Fibroblast of skin of back (primary cell): ENCODE measurements at regions not wholly inside any gene's neighbourhood (a gene's known extent, or its start where the extent isn't known, plus 50 kb on each side); places are given as distances from the start of the nearest gene placed in this dataset.

Source experiments
- DNase-seq: peaks from one replicate; pipeline ENCODE4 v3.0.0-alpha.2; 2013

DNA sequence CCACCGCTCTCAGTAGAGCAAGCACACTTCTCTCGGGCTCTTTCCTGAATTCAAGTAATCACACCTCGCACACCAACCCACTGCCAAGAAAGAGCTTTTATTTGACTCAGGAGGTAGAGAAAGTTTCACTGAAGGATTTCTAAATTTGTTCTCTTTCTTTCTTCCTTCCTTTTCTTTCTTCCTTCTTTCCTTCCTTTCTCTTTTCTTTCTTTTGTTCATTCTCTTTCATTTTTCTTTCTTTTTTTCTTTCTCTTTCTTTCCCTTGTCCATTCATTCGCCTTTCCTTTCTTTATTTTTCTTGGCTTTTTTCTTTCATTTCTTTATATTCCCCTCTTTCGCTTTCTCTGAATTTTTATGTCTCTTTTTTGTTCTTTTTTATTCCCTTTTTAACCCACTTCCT is 300.1 kb downstream of the ENC1 start:
- DNase-seq = no peak

GRCh38 chr5:74337984-74338310 is 302.6 kb downstream of the ENC1 start:
- no peak for DNase-seq

DNA sequence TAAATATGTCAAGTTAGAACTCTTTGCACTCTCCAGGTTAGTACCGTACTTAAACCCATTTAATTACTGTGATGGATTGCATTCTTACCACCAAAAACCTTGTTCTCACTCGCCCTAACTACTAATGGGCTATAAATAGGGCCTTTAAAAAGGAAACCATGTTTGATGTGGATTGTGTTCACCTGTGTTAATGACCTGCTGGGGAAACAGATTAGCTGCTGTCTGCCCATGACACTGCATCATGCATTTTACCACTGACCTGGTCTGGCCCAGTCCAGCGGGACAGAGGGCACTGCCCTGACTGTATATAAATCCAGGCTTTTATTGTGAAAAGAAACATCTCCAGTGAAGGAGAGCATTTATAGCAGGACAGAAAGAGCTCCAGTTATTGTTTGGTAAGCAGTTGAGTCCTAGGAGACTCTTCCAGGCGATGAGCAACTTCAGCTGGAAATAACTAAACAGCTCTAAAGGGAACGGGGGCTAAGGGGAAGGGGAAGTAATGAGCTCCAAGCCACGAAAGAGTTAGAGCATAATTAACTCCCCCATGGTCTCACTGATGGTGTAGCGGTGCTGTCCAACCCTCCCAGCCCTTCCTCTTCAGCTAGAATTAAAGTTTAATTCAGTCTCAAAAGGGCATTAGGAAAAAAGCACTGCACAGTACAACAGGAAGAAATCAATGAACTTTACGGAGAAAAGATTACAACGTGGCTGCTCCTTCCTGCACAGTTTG is 303.1 kb downstream of the ENC1 start:
- DNase-seq = no peak

GRCh38 chr5:74336297-74336696 is 304.2 kb downstream of the ENC1 start:
- no peak for DNase-seq

GRCh38 chr5:74334762-74335384 is 305.7 kb downstream of the ENC1 start:
- no peak for DNase-seq

DNA sequence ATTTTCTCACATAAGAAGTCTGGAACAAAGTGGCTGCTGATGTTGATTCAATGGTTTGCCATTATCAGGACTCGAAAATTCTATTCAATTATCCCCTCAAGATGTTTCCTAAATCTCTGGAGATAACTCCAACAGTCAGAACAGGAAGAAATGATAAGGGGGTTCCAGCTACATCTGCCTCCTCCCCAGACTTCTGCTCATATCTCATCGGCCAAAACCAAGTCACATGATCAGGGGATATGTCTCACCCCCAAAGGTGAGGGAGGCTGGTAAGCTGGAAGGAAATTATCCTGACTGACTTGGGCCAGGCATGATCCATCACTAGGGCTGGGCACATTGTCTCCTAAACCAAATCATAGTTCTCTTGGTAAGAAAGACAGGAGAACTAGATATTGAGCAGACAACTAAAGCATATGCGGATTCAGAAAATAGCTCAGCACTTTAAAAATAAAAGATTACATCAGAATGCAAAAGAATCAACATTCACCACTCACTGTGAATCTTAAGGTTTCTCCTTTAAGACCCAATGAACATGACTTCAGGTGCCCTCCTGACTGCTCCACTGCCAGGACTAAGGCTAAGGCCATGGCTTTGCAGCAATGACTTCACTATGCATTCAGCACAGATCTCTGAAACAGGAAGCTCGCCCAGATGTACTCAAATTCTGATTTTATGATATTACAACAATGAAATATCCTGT is 306.3 kb downstream of the ENC1 start:
- no peak for DNase-seq

DNA sequence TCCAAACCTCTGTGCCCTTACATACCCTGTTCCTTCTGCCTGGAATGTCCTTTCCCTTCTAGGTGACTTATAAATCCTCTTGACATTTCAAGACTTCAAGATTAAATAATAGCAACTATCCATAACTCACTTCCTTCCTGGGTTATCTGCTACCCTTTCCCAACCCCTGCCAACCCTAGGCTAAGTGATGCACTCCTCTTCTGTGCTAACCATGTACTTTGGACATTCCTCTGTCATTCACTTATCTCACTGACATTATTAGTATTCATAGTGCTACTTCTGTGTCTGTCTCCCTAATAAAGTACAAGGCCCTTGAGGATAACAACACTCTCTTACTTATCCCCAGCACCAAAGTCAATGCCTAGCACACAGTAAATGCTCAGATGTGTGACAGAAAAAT is 307.1 kb downstream of the ENC1 start:
- DNase-seq = no peak

DNA sequence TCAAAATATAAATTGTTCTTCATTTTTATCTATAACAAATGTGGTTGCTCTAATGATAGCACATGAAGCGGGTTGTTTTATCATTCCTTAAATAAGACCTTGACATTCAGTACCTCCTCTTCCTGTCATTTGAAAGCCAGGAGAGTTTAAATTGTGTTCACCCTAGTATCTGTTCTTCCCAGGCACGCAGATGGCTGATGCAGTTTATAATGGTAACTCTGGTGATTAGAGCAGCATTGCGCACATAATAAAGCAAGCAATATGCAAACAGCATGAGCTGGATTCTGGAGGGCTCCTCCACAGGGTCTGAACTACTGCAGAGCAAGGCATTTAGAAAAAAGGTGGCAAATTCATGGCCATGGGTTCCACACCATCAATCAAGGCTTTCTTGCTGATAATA is 307.8 kb downstream of the ENC1 start:
- no peak for DNase-seq

DNA sequence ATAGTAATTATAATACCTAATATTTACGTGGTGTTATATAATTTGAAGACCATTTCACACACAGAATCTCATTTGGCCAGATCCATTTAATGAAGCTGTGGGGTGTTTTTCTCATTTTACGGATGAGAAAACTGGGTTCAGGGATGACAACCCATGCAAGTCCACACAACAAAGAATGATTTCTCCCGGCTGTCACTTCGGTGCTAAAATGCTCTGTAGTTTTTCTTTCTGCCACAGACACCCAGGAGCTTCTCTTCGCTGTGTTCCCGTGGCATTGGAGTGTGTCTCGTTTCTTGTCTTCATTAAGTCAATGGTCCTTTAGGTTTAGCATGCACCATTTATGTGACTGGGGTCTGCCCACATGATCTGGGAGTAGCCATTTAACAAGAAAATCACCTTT is 308.5 kb downstream of the ENC1 start:
- no peak for DNase-seq

- no peak for DNase-seq
Measured at GRCh38 chr5:74328221-74328630, 312.3 kb downstream of the ENC1 start.

GRCh38 chr5:74327339-74327685 is 313.2 kb downstream of the ENC1 start:
- DNase-seq = no peak

- DNase-seq = peak; percentile 90
Measured at GRCh38 chr5:74326571-74327338, 313.8 kb downstream of the ENC1 start.

DNA sequence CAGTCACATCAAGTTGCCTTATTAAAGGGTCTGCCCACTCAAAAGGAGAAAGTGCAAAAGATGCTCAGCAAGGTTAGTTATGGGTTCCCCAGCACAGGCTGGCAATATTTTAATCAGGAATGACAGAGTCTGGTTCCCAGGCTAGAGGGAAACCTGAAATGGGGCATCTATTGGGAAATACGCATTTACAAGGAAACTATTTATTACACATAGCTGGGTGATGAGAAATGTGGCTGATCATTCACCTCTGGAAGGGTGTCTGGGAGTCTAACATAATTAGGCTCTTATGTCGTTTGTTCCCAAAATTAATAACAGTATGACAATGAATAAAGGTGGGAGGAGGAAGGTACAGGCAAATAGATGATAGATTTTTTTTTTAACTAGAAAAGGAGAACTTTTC is 314.7 kb downstream of the ENC1 start:
- DNase-seq = peak; percentile 21

DNA sequence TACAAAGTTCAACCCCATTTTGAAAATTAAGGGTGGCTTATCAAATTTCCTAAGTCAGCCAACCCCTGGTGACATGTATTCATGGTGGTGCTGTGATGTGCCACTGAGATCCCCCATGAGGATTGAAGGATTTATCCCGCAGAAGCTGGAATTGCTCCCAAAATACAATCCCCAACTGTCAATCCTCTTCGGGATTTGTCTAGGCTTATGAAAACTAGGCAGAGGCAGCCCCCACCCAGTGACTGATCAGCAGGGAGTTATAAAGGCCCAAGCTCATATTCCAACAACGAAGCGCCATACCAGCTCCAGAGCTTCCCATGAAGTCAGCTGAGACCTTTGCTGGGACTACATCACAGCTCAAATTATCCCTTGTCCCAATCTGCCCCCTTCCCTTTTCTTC is 316.0 kb downstream of the ENC1 start:
- DNase-seq = no peak

DNA sequence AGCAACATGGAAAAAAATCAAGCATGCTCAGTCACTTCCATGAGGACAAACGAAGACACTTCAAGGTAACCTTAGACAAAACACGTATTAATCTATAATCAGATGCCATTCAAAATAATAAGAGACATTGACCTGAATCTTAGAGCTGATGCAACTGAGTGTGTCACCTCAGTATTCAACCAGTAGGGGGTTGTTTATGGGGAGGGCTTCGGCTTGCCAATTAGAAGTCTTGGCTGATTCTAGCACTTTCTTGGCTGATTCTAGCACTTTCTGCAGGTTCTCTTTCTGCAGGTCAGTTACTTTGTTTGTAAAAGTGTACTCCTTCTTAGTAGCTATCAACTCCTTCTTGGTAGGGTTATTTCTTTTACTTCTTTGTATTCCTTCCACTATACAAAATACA is 317.6 kb downstream of the ENC1 start:
- DNase-seq = no peak

GRCh38 chr5:74322191-74322590 is 318.3 kb downstream of the ENC1 start:
- no peak for DNase-seq

DNA sequence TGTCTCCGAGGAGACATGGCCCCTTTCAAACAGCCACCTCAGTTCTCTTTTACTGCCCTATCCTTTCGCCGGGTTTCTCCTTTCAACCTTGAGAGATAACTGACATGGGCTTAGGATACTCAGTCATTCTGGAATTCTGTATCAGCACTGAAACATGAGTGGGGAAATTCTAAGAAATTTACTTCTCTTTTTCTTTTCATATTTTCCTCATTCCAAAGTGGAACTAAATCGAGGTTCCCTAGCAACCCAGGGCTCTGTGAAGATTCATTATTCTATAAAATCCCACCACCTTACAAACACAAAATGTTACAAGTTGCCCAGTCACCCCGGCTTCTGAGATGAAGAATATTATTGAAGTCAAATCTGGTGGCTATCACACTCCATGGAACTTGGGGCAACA is 319.2 kb downstream of the ENC1 start:
- no peak for DNase-seq

DNA sequence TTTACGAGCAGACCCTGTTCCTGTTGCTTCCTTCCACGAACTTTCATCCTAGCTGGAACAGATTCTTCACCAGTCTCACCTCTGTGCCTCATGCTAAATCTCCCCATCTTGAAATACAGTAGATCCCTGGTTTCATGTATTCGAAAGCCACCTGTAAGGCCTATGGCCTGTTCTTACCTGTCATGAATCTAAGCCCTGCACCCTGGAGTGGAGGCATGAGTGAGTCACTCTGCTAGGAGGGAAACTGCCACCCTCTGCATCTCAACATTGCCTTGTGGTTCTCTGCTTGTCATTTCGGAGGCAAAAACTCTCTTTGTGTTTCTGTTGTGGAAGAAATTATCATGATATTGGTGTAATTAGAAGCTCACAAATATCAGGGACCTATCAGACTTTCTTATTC is 320.0 kb downstream of the ENC1 start:
- DNase-seq = no peak

DNA sequence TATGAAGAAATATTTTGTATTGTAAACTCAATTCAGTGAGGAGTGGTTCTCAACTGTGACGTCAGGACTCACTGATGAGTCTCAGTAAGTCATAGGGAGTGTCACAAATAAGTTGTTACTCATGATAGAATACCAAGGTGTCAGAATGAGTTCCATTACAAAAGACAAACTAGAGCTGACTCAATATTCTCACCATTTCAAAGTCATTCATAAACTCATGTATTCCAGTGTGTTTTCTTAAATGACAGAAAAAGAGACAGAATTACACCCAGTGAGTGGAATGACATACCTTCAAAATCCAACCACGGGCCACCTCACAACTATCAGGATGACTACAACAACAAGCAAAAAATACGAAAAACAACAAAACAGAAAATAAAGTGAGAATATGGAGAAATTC is 321.5 kb downstream of the ENC1 start:
- DNase-seq = peak; percentile 40

GRCh38 chr5:74316064-74316603 is 324.4 kb downstream of the ENC1 start:
- peak; percentile 96 for DNase-seq

DNA sequence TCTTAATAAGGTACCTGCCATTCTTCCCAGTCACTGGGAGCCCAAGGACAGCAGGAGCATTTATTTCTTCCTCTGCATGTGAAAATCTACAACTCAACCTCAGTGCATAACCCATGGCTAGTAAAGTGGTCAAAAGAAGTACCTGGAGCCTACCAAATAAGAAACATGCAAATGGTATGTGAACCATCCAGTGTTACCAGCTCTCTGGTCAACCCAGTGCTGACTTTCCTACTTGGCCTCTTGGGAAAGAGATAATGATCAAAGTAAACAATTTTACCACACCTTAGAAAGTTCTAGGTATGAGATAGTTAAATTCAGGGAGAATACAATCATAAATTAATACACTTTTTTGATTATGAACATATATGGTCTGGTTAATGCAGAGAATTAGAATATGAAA is 325.6 kb downstream of the ENC1 start:
- DNase-seq = no peak

DNA sequence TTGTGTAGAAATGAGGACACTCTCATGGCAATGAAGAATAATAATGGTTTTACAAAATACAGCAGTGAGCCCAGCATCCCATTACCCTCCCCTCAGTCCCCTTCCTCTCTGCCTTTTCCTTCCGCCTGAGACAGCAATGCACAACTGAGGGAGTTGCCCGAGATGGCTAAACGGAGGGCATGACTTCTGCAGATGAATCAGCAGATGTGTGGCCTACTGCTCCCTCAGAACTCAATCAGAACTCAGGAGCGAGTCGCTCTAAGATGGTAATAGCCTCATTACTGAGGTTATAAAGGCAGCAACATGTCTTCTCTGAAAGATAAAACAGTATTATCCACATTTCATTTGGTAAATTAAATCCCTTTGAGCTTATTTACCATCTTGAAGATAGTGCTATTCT is 326.6 kb downstream of the ENC1 start:
- DNase-seq = no peak

GRCh38 chr5:74312746-74313145 is 327.8 kb downstream of the ENC1 start:
- DNase-seq = peak; percentile 59
